Right lobe of liver (tissue), 6 donors: ENCODE measurements at regions not wholly inside any gene's neighbourhood (a gene's known extent, or its start where the extent isn't known, plus 50 kb on each side); places are given as distances from the start of the nearest gene placed in this dataset.
"Not testable (repeated sequence)": the region's sequence is repeated elsewhere in the genome, so short reads cannot be mapped to it uniquely, and the experiment has no call there.

Experiments
- ATAC-seq, 4 donors: fragments of 200-7000 bp; cut with Tn5 transposase; one replicate each; pipeline ENCODE4 v1.9.1; 2020; ENCODE audit warnings: mild to moderate bottlenecking in 4 of 4, moderate library complexity in 4 of 4
- DNase-seq, 3 donors: peaks; one replicate each; pipeline ENCODE4 v3.0.0-alpha.2; 2020
- H3K27ac ChIP-seq, 3 donors: fragments of 200-600 bp; one replicate each; pipeline ENCODE4 v1.8.0; 2022
- H3K27me3 ChIP-seq, 2 donors: fragments of 200-600 bp; one replicate each; pipeline ENCODE4 v1.8.0; 2022
- H3K36me3 ChIP-seq, 4 donors: fragments of 200-600 bp; sonication (generic) in 1 of 4; one replicate each; pipeline versions ENCODE4 v1.5.1 to v1.8.0; 2017 to 2022; ENCODE audit warnings: control low read depth in 1 of 4
- H3K4me1 ChIP-seq, 4 donors: fragments of 200-600 bp; sonication (generic) in 1 of 4; one replicate each; pipeline versions ENCODE4 v1.5.1 to v1.8.0; 2017 to 2022; ENCODE audit warnings: control low read depth in 1 of 4
- H3K4me3 ChIP-seq, 3 donors: fragments of 200-600 bp; one replicate each; pipeline ENCODE4 v1.8.0; 2022
- H3K9me3 ChIP-seq, 4 donors: fragments of 200-600 bp; sonication (generic) in 1 of 4; one replicate each; pipeline versions ENCODE4 v1.5.1 to v1.8.0; 2017 to 2022; ENCODE audit warnings: control low read depth in 1 of 4
- POLR2A ChIP-seq: fragments of 450-650 bp; IDR thresholded peaks from one replicate; pipeline ENCODE4 v1.6.1; 2017; ENCODE audit warnings: antibody characterized with exemption, mild to moderate bottlenecking
- WGBS: methylation state at CpG from one replicate; pipeline ENCODE4 v1.1.6; 2018; ENCODE audit warnings: low coverage, low lambda C conversion rate; ENCODE audit not compliant: insufficient coverage; ENCODE audit errors: missing lambda C conversion rate; 5-methylcytosine and 5-hydroxymethylcytosine counted together
- intact Hi-C, 2 donors: fragments of 100-400 bp; cut with DNase I; formaldehyde crosslinking; loops; one replicate each; pipeline versions ENCODE4 v1.11.2 to v1.14.1; 2022
- TF ChIP-seq, protein P1 (sequence below), 4 donors: fragments of 200-600 bp in 3 of 4; fragments of 450-650 bp in 1 of 4; IDR thresholded peaks; one replicate each; pipeline versions ENCODE4 v1.5.1 to v1.8.0; 2016 to 2022; ENCODE audit warnings: antibody characterized with exemption in 4 of 4, mild to moderate bottlenecking in 2 of 4
- donor health status: DM: no; HTN: yes; CAD: no.
- donor health status: DM: no; HTN: no; CAD: no.
- donor health status: DM: no; HTN: no; CAD: no.
- donor health status: DM: no; HTN: yes; CAD: no.
- donor health status: DM: no; HTN: yes; CAD: no.

DNA sequence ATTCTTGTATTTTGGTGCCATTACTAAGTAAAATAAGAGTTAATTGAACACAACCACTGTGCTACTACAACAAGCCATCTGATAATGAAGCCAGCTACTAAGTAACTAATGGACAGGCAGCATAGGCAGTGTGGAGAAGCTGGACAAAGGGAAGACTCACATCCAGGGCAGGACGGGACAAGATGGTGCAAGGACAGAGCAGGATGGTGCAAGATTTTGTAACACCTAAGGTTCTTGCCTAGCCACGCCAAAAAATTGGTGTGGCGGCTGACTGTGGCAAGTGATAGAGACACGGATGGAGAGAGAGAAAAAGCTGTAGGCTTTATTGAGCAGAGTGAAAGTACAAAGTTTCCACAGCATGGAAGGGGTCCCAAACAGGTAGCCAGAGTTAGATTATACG is 114.0 kb upstream of the VANGL1 start:
- 64% methylated on average over 5 of the region's 5 CpGs for WGBS
- no peak for DNase-seq
- no peak overlapping the region for H3K27ac ChIP-seq
- intact Hi-C loops, result no loop called here
- no peak for TF ChIP-seq POLR2A
- TF ChIP-seq, protein P1, sequence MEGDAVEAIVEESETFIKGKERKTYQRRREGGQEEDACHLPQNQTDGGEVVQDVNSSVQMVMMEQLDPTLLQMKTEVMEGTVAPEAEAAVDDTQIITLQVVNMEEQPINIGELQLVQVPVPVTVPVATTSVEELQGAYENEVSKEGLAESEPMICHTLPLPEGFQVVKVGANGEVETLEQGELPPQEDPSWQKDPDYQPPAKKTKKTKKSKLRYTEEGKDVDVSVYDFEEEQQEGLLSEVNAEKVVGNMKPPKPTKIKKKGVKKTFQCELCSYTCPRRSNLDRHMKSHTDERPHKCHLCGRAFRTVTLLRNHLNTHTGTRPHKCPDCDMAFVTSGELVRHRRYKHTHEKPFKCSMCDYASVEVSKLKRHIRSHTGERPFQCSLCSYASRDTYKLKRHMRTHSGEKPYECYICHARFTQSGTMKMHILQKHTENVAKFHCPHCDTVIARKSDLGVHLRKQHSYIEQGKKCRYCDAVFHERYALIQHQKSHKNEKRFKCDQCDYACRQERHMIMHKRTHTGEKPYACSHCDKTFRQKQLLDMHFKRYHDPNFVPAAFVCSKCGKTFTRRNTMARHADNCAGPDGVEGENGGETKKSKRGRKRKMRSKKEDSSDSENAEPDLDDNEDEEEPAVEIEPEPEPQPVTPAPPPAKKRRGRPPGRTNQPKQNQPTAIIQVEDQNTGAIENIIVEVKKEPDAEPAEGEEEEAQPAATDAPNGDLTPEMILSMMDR (IDR thresholded peaks at IDR 0.05), result no peak
- no peak overlapping the region for H3K4me3 ChIP-seq
- no peak for ATAC-seq
- no peaks in the 10 kb centered on the region for H3K27me3 ChIP-seq
- no peaks in the 10 kb centered on the region for H3K4me1 ChIP-seq
- no peaks in the 10 kb centered on the region for H3K9me3 ChIP-seq
- H3K36me3 ChIP-seq, result no peaks in the 10 kb centered on the region

DNA sequence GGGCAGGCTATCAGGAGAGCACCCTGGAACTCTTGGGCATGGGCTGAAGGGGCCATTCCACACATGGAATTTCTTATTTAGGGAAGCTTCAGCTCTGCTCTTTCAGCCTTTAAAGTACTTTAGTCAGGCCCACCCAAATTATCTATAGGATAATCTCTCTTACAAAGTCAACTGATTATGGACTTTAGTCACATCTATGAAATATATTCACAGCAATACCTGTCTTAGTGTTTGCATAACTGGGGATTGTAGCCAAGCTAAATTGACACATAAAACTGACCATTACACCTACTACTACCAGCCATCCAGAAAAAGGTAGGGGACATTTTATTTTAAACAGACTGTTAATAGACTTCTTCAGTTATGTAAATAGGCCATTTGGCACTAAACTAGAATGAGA is 114.9 kb upstream of the VANGL1 start:
- Histone ChIP-seq H3K9me3 (no peaks in the 10 kb centered on the region), H3K4me3 (no peak overlapping the region), H3K27ac (no peak overlapping the region), H3K27me3 (no peaks in the 10 kb centered on the region), H3K4me1 (no peaks in the 10 kb centered on the region), H3K36me3 (no peaks in the 10 kb centered on the region)
- intact Hi-C loops, result no loop called here
- DNase-seq (no peak), ATAC-seq (no peak)
- no peak for TF ChIP-seq POLR2A
- TF ChIP-seq, protein P1 (IDR thresholded peaks at IDR 0.05), result no peak

DNA sequence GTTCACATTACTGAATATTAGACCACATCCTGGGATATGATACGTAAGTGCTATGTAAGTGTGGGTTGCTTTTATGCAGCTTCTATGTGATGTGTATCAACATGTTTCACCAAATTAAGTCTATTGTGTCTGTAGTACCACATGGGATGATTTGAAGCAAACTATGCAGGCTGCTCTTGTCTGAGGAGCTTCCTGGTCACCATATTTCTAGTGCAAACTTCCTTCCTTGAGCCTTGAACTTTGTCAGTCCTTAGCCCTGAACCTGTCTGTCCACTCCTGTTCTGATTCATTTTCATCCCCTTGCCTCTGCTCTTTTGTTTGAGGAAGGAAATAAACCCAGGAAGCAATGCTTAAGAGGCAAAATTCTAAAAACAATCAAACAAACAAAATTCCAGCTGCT is 117.5 kb upstream of the VANGL1 start:
- no peaks in the 10 kb centered on the region for H3K36me3 ChIP-seq
- H3K27ac ChIP-seq, result no peak overlapping the region
- TF ChIP-seq, protein P1 (IDR thresholded peaks at IDR 0.05), result no peak
- TF ChIP-seq POLR2A, result no peak
- intact Hi-C loops, result no loop called here
- WGBS, result 50% methylated on average over 1 of the region's 1 CpG
- H3K4me1 ChIP-seq, result no peaks in the 10 kb centered on the region
- no peak for DNase-seq
- no peaks in the 10 kb centered on the region for H3K9me3 ChIP-seq
- no peaks in the 10 kb centered on the region for H3K27me3 ChIP-seq
- no peak overlapping the region for H3K4me3 ChIP-seq
- ATAC-seq, result peak in 2 of 4 donors; percentile 26 to 49

DNA sequence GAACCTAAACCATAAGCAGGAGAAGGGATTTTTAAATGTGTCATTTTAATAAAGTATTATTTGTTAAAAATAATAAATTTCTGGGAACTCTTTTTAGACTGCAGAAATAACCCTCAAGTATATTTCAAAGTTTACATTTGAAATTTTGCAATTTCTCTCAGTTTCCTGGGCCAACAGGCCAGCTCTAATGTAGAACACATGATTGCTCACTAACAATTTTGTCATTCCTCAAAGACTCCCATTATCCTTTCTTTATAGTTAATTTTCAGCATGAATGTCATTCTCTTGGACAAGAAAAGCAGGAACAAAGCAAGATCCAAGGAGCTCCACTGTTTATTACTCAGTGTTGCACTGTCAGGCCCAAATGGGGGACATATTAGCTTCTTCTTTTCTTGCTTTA is 119.4 kb upstream of the VANGL1 start:
- Histone ChIP-seq H3K4me1 (no peaks in the 10 kb centered on the region), H3K4me3 (no peak overlapping the region), H3K27ac (no peak overlapping the region), H3K9me3 (no peaks in the 10 kb centered on the region), H3K36me3 (no peaks in the 10 kb centered on the region), H3K27me3 (no peaks in the 10 kb centered on the region)
- no peak for DNase-seq
- intact Hi-C loops, result no loop called here
- no peak for ATAC-seq
- TF ChIP-seq, protein P1 (IDR thresholded peaks at IDR 0.05), result no peak

DNA sequence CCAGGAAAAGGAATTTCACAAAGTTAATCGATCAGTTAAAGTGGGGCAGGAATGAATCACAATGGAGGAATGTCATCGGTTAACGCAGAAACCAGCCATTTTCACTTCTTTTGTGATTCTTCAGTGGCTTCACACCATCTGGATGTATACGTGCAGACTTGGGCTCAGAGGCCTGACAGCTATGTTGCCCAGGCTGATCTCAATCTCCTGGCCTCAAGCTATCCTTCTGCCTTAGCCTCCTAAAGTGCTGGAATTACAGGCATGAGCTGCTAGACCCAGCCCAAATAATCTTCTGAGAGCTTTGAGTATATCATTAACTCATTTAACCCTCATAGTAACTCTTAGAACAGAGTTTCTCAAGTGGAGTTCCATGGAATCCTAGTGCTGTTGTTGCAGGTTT is 126.5 kb upstream of the VANGL1 start:
- intact Hi-C loops, result no loop called here
- Histone ChIP-seq H3K4me3 (no peak overlapping the region), H3K27me3 (no peaks in the 10 kb centered on the region), H3K36me3 (no peaks in the 10 kb centered on the region), H3K4me1 (no peaks in the 10 kb centered on the region), H3K9me3 (no peaks in the 10 kb centered on the region), H3K27ac (no peak overlapping the region)
- ATAC-seq, result no peak
- DNase-seq, result no peak
- 71% methylated on average over 4 of the region's 4 CpGs for WGBS
- TF ChIP-seq, protein P1 (IDR thresholded peaks at IDR 0.05), result no peak
- no peak for TF ChIP-seq POLR2A

DNA sequence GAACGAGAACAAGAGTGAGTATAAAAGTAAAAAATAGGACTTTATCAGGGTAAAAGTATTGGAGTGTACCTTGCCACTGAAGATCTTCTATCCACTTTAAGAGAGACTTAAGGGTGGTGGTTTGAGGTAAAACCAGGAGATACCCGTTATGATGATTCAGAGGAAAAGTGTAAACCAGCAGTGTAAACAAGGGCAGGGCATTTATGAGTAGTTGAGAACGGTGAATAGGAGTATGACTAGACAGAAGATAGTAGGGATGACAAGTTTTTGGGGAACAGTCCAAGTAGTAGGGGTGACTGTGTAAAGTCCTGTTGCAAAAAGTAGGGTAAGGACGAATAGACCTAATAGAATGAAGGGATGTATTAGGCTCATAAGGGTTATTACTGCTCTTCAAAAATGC is 131.5 kb upstream of the VANGL1 start:
- ATAC-seq, intact Hi-C loops, H3K36me3 ChIP-seq, H3K4me3 ChIP-seq, H3K27me3 ChIP-seq, H3K27ac ChIP-seq, H3K9me3 ChIP-seq, DNase-seq, H3K4me1 ChIP-seq: not testable (repeated sequence)
- 72% methylated on average over 4 of the region's 4 CpGs for WGBS
